NCI-H187 treated with DMSO at 0.1 percent for 48 hours (cell line): ENCODE measurements at regions not wholly inside any gene's neighbourhood (a gene's known extent, or its start where the extent isn't known, plus 50 kb on each side); places are given as distances from the start of the nearest gene placed in this dataset.
A peak's percentile ranks its signal among the peaks of the same experiment; 100 is the strongest.

Experiments used
- DNase-seq: peaks from one replicate; lab custom pipeline; 2025; lab: John Stamatoyannopoulos, UW

DNA sequence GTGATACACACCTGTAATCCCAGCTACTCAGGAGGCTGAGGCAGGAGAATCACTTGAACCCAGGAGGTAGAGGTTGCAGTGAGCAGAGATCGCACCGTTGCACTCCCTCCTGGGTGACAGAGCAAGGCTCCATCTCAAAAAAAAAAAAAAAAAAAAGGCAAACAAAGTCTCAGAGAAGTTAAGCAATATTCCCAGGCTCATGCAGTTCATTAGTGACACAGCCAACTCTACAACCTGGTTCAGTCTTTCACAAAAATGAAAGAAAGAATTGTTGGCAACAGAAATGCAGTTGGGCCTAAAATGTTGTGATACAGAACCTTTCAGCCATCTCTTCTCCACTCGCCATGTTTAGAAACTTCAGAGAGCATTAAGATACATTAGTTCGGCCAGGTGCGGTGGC lies 242.1 kb downstream of the LTN1 start:
- DNase-seq = no peak

- no peak for DNase-seq
These were observed 243.1 kb downstream of the LTN1 start for GRCh38 chr21:28749536-28749935.

- no peak for DNase-seq
These were observed 245.2 kb downstream of the LTN1 start for GRCh38 chr21:28747464-28747863.

GRCh38 chr21:28746166-28746565 lies 246.5 kb downstream of the LTN1 start:
- DNase-seq = no peak

DNA sequence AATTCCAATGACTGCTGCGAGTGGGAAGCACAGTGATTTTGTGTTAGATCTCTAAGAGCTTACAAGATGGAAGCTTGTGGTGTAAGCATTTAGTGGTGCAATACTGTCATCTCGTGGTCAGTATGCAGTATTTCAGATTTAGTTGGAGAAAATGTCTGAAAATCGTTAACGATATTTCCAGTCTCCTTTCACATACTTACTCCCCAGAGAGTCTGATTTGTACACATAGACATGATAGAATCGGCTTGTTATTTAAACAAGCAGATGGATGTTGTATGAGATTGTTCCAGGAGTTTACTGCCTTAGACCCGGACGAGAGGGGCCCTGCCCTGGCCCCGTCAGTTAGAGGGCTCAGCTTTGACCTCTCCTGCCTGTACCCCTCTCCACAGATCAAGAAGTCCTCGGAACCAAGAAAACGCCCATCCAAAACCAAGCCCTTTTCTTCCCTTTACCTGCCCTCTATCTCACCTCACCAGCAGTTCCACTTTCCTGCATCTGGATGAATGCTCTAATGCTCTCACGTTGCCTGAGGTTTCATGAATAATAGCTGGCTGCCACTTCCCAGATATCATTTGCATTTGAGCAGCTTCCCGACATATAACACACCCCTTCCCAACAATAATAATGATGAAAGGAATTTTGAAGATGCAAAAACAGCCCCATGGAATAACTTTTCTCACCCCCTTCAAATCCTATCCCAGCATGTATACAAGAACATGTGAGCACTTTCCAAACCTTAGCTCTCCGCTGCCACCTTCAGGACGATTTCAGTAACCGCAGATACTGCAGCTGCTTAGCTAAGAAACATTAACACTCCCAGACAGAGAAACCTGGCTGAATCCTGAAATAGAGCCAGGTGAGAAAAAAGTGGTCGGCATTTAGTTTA lies 247.3 kb downstream of the LTN1 start:
- peak; percentile 16 for DNase-seq

DNA sequence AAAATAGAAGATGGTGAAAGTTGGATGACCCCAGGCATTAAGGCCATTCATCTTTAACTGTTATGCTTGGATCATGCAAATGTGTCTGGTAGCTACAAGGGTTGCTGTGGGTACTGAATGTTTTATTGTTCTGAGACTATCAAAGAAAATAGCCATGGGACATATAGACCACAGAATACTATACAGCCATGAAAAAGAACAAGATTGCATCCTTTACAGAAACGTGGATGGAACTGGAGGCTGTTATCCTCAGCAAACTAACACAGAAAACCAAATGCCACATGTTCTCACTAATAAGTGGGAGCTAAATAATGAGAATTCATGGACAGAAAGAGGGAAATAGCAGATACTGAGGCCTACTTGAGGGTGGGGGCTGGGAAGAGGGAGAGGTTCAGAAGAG lies 249.0 kb downstream of the LTN1 start:
- no peak for DNase-seq

GRCh38 chr21:28742527-28742926 lies 250.2 kb downstream of the LTN1 start:
- DNase-seq = no peak

DNA sequence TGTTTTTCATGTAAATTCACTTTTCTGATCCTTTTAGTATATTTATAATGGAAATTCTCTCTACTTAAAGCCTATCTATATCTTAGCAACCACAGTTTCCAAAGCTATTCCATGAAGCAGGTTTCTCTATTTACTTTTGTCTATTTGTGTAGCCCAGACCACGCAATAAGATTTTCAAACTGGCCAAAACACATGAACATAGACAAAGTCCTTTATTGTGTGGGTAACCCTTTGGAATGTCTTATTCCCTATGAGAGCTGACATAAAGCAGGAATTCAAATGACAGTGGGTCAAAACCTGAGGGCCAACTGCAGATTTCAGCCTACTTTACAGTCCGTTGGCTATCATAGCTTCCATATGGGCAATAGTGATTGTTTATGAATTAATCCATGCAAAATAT lies 252.6 kb downstream of the LTN1 start:
- no peak for DNase-seq

DNA sequence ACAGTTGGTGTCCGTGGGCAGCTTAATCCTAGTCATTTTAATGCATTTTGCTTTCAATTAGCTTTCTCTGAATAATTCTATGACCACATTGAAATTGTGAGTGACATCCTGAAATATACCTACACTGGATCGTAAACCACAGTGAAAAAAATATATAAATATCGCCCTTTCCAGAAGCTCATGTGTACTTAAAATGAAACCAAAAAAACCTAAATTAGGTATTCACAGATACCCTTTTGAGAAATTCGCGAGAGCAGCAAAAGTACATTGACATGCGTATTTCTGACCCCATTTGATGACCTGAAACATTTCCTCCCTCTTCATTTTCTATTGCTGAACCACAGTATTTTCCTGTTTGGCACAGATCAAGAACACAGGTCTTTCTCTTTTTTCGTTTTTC lies 253.8 kb downstream of the LTN1 start:
- DNase-seq = no peak

DNA sequence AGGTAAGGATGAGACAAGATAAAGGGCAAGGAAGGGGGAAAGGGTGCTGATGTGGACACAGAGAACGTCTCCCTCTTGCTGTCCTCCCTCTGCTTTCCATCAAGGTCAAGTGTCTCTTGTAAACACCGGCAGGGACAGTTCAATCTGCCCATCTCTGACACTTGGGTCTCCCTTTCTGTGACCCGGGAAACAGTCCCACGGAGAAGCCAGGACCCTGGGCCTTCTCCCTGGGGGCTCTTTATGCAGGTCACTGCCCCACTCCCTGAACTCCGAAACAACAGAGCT lies 254.3 kb downstream of the LTN1 start:
- no peak for DNase-seq

DNA sequence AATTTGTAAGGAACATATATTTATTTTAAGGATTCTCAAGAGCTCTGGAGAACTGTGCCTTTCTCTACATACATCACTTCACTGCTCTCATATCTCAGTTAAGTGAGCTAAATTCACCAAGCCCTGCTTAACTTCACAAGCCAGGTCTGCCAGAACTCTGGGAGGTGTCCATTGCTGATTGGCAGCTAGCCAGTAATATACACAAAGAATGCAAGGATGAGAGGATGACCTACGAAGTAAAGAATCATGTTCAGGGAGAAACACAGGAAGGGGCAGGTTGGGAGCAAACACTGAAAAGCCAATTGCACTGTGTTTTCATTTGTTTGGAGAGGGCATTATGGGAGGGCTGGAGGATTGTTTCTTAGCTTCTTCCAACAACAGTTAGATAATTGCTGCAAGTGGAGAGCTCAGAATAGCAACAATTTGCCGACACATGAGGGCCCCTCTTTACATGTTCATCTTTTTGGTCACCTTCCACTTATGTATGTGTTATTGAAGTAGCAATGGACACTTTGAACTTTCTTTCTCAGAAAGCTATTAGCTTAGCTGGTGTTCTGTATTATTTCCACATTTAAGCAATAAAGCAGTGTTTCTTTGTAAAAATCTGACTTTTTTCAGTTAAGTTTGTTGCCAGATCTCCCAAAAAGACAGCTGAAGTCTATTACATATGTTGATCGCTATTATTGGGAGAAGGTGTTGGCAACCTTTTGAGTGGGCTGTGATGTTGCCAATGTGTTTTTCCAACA lies 254.8 kb downstream of the LTN1 start:
- no peak for DNase-seq

DNA sequence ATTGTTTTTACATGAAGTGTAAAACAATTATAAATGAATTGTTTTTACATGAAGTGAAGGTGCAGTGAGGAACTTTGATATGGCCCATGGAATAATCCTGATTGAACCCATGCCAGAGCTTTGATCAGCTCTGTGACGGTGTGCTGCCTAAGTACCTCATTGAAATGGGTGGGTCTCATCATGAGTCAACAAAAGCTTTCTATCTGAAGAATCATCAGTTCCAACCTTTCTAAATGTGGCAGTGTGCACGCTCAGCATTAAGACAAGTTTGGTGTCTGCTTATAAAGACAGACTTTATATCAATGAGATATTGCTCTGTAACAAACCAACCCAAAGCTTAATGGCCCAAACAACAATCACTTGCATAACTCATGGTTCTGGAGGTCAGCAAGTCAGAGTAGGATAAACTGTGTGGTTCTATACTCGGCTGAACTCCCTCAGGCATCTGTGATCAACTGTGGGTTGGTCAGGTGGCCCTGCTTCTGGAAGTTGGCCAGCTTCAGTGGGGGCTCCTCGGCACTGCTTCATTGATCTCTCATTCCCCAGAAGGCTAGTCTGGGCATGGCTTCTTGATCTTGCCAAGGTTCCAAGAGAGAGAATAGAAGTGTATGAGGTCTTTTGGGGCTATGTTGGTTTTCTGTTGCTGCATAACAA lies 258.0 kb downstream of the LTN1 start:
- no peak for DNase-seq

DNA sequence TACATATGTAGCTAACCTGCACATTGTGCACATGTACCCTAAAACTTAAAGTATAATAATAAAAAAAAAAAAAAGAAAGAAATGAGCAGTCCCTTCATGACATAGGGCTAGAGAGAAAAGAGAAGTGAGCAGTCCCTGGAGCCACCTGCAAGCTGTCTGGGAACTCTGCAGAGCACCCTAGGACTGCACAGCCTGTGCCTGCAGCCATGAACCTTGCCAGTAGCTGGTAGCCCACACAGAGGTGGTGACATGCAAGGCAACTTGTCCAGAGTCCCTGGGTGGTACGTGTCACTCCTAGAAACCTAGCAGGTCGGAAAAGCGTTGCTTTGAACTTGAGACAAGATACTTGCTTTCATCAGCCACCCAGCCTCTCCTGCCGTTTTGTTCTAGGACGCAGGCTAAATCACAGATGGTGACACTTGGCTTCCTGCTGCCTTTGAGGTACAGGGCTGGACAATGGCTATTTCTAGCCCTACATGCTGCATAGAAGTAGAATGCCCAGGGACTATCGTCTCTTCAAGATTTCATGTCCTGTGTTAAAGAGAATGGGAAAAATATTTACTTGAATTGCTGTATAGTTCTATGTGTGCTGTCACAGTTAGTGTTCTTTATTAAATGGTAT lies 260.9 kb downstream of the LTN1 start:
- DNase-seq = no peak

DNA sequence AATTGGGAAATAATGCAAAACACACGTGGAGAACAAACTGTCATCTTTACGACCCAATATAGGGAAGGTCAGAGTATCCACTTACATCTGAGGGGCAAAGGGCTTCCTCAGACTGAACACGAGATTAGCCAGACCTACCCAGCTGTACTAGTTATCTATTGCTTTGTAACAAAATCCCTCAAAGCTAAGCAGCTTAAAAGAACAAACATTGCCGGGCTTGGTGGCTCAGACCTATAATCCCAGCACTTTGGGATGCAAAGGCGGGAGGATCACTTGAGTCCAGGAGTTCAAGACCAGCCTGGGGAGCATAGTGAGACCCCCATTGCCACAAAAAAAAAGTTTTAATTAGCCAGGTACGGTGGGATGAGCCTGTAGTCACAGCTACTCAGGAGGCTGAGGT lies 262.8 kb downstream of the LTN1 start:
- no peak for DNase-seq

- DNase-seq = no peak
These were observed 264.9 kb downstream of the LTN1 start for GRCh38 chr21:28727809-28728208.

GRCh38 chr21:28725396-28725795 lies 267.3 kb downstream of the LTN1 start:
- no peak for DNase-seq

DNA sequence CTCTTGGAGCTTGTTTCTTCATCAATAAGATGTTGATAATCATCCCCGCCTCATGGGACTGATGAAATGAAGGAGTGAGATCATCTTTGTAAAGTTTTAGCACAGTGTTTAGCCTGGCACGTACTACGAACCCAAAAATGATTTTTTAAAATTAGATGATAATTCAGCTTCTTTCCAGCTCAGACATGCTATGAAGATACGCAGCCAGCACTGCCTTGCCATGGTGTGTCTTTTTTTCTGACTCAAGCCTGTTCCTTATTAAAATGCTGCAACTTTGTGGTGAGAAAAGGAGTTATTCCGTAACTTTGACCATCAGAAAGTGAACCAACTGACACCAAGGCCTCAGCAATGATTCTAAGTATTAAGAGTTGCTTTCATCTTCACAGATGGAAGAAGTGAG lies 269.0 kb downstream of the LTN1 start:
- DNase-seq = no peak

- no peak for DNase-seq
These were observed 273.0 kb downstream of the LTN1 start for GRCh38 chr21:28719723-28720122.

DNA sequence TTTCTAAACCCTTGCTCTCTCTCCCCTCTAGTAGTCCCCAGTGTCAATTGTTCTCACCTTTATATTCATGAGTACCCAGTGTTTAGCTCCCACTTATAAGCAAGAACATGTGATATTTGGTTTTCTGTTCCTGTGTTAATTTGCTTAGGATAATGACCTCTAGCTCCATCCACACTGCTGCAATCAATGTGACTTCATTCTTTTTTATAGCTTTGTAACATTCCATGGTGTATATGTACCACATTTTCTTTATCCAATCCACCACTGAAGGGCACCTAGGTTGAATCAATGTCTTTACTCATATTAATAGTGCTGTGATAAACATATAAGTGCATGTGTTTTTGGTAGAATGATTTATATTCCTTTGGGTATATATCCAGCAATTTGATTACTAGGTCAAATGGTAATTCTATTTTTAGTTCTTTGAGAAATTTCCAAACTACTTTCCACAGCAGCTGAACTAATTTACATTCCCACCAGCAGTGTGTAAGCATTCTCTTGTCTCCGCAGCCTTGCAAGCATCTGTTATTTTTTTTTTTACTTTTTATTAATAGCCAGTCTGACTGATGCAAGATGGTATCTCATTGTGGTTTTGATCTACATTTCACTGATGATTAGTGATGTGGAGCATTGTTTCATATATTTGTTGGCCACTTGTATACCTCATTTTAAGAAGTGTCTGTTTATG lies 277.8 kb downstream of the LTN1 start:
- no peak for DNase-seq

GRCh38 chr21:28712411-28712810 lies 280.3 kb downstream of the LTN1 start:
- no peak for DNase-seq

DNA sequence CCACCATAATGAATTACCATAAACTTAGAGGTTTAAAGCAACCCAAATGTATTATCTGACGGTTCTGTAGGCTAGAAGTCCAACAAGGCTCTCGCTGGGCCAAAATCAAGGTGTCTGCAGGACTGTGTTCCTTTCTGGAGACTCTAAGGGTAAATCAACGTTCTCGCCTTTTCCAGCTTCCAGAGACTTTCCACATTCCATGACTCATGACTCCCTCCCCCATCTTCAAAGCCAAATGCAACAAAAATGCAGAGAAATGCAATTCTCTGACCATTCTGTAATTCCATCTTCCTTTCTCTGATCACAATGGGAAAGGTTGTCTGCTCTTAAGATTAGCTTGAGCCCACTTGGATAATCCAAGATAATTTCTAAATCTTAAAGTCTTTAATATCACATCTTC lies 287.1 kb downstream of the LTN1 start:
- no peak for DNase-seq

DNA sequence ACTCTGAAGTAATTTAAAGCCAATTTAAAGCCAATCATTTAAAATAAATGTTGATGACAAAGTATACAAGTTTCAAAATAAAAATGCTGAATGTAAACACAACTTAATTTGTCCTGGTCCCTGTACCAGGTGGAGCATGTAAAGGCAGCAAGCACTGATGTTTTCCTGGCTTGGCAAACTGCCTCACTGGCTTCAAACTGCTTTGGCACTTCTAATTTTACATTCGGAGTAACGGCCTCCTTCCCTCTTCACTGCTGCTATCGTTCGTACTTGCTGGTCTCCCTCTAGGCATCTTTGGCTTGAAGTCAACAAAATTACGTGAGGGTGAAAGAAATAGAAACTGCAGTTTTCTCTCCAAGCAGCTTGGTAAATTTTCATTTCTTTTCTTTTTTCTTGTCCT lies 287.9 kb downstream of the LTN1 start:
- no peak for DNase-seq
